WTC11 (cell line): ENCODE measurements at regions not wholly inside any gene's neighbourhood (a gene's known extent, or its start where the extent isn't known, plus 50 kb on each side); places are given as distances from the start of the nearest gene placed in this dataset.

ENCODE experiments used
- ATAC-seq: fragments of 200-7000 bp; cut with Tn5 transposase; 2 replicates; pipeline ENCODE4 v1.10.0; 2021; ENCODE audit warnings: mild to moderate bottlenecking, moderate library complexity
- CTCF ChIA-PET: fragments of 300-600 bp; sonication (Branson Sonifier 250); formaldehyde crosslinking; loops from one replicate; lab custom pipeline; 2021; ENCODE audit warnings: antibody characterized with exemption; lab: Charles Lee
- POLR2A ChIA-PET: fragments of 350-600 bp; sonication (Branson Sonifier 250); formaldehyde crosslinking; loops from one replicate; lab custom pipeline; 2021; ENCODE audit warnings: antibody characterized with exemption; lab: Charles Lee
- DNase-seq: peaks from one replicate; pipeline ENCODE4 v3.0.0; 2021; ENCODE audit warnings: low spot score
- H3K27ac Mint-ChIP-seq: 2 replicates; pipeline ENCODE4 v1.8.0; 2021; ENCODE audit warnings: mixed read lengths
- H3K27me3 Mint-ChIP-seq: 2 replicates; pipeline ENCODE4 v1.8.0; 2021; ENCODE audit warnings: low read depth, mild to moderate bottlenecking, moderate library complexity, mixed read lengths
- H3K36me3 Mint-ChIP-seq: 2 replicates; pipeline ENCODE4 v1.8.0; 2021; ENCODE audit warnings: mixed read lengths
- H3K4me1 Mint-ChIP-seq: 2 replicates; pipeline ENCODE4 v1.8.0; 2022; ENCODE audit warnings: mixed read lengths
- H3K4me3 Mint-ChIP-seq: 2 replicates; pipeline ENCODE4 v1.8.0; 2021; ENCODE audit warnings: mild to moderate bottlenecking, moderate library complexity, mixed read lengths
- H3K9me3 Mint-ChIP-seq: 2 replicates; pipeline ENCODE4 v1.8.0; 2021; ENCODE audit warnings: mixed read lengths
- ARID4B ChIP-seq: sonication (generic); formaldehyde crosslinking; IDR thresholded peaks from 2 replicates; pipeline ENCODE4 v1.8.0; 2023; ENCODE audit warnings: missing genetic modification reagents, mild to moderate bottlenecking, borderline replicate concordance
- ATF1 ChIP-seq: sonication (generic); formaldehyde crosslinking; IDR thresholded peaks from 2 replicates; pipeline ENCODE4 v1.8.1; 2023; ENCODE audit warnings: mild to moderate bottlenecking, moderate library complexity, missing genetic modification reagents
- ATF6 ChIP-seq: sonication (generic); formaldehyde crosslinking; IDR thresholded peaks from 2 replicates; pipeline ENCODE4 v1.8.1; 2023; ENCODE audit warnings: mild to moderate bottlenecking, missing genetic modification reagents
- ESRRA ChIP-seq: sonication (generic); formaldehyde crosslinking; IDR thresholded peaks from 2 replicates; pipeline ENCODE4 v1.8.1; 2022; ENCODE audit warnings: mild to moderate bottlenecking, missing genetic modification reagents, borderline replicate concordance
- NFE2L1 ChIP-seq: sonication (generic); formaldehyde crosslinking; IDR thresholded peaks from 2 replicates; pipeline ENCODE4 v1.8.1; 2023; ENCODE audit warnings: missing genetic modification reagents
- RELA ChIP-seq: sonication (generic); formaldehyde crosslinking; IDR thresholded peaks from 2 replicates; pipeline ENCODE4 v1.8.1; 2022; ENCODE audit warnings: missing genetic modification reagents, mild to moderate bottlenecking, borderline replicate concordance
- STAT6 ChIP-seq: sonication (generic); formaldehyde crosslinking; conservative IDR thresholded peaks from 2 replicates; pipeline ENCODE4 v1.8.1; 2023; ENCODE audit warnings: mild to moderate bottlenecking, low read depth, missing genetic modification reagents, moderate library complexity
- ZNF232 ChIP-seq: sonication (generic); formaldehyde crosslinking; IDR thresholded peaks from 2 replicates; pipeline ENCODE4 v1.8.0; 2022; ENCODE audit warnings: mild to moderate bottlenecking, missing genetic modification reagents
- ZNF425 ChIP-seq: fragments of 250-450 bp; sonication (Bioruptor Pico); conservative IDR thresholded peaks from 2 replicates; pipeline ENCODE4 v1.9.0; 2021; ENCODE audit warnings: mild to moderate bottlenecking
- TF ChIP-seq, protein P1 (sequence below): sonication (generic); formaldehyde crosslinking; conservative IDR thresholded peaks from 2 replicates; pipeline ENCODE4 v1.8.1; 2022; ENCODE audit warnings: mild to moderate bottlenecking, missing genetic modification reagents
- TF ChIP-seq, protein P2 (sequence below): fragments of 250-450 bp; sonication (Bioruptor Pico); IDR thresholded peaks from 2 replicates; pipeline ENCODE4 v1.9.0; 2021; ENCODE audit warnings: mild to moderate bottlenecking, borderline replicate concordance
- TF ChIP-seq, protein P3 (sequence below): sonication (generic); formaldehyde crosslinking; IDR thresholded peaks from 2 replicates; pipeline ENCODE4 v1.8.1; 2022; ENCODE audit warnings: mild to moderate bottlenecking, moderate library complexity, missing genetic modification reagents

DNA sequence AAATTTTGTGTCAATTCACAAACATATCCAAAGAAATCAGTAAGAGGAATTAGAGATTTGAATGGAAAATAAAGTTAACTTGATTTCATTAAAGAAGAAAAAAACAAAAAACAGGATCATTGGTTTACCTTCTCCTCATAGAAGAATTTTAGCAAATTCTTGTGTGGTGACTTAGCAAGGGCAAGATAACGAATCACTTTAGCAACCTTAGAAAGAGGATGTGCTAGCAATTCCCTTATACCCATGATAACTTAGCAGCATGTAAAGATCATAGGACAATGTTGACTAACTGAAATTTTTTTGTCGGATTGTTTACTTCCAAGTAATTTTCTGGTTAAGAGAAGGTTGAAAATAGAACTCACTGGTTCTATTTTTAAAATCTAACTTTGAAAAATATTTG, 609.3 kb downstream of the GBE1 start:
- H3K36me3 Mint-ChIP-seq = no peaks in the 10 kb centered on the region
- CTCF ChIA-PET = no interaction called here
- H3K27me3 Mint-ChIP-seq = no peaks in the 10 kb centered on the region

More for the DNA sequence above, 609.3 kb downstream of the GBE1 start:
- Mint-ChIP-seq H3K4me1 (peaks cover 13% of the 10 kb centered on the region), H3K4me3 (no peak overlapping the region), H3K9me3 (peaks cover 7% of the 10 kb centered on the region; the same call in 1 of the 2 replicates), H3K27ac (no peak overlapping the region)
- ATAC-seq (no peak), DNase-seq (no peak)
- no peak for TF ChIP-seq ZNF232 (CRISPR knock-in tag)
- TF ChIP-seq, protein P1, sequence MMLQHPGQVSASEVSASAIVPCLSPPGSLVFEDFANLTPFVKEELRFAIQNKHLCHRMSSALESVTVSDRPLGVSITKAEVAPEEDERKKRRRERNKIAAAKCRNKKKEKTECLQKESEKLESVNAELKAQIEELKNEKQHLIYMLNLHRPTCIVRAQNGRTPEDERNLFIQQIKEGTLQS (CRISPR knock-in tag) = no peak
- TF ChIP-seq STAT6 (CRISPR knock-in tag) = no peak
- TF ChIP-seq ATF1 = no peak
- no peak for TF ChIP-seq ATF6
- TF ChIP-seq ESRRA = no peak
- TF ChIP-seq NFE2L1 = no peak
- TF ChIP-seq ZNF425 = no peak
- TF ChIP-seq RELA = no peak
- TF ChIP-seq, protein P2, sequence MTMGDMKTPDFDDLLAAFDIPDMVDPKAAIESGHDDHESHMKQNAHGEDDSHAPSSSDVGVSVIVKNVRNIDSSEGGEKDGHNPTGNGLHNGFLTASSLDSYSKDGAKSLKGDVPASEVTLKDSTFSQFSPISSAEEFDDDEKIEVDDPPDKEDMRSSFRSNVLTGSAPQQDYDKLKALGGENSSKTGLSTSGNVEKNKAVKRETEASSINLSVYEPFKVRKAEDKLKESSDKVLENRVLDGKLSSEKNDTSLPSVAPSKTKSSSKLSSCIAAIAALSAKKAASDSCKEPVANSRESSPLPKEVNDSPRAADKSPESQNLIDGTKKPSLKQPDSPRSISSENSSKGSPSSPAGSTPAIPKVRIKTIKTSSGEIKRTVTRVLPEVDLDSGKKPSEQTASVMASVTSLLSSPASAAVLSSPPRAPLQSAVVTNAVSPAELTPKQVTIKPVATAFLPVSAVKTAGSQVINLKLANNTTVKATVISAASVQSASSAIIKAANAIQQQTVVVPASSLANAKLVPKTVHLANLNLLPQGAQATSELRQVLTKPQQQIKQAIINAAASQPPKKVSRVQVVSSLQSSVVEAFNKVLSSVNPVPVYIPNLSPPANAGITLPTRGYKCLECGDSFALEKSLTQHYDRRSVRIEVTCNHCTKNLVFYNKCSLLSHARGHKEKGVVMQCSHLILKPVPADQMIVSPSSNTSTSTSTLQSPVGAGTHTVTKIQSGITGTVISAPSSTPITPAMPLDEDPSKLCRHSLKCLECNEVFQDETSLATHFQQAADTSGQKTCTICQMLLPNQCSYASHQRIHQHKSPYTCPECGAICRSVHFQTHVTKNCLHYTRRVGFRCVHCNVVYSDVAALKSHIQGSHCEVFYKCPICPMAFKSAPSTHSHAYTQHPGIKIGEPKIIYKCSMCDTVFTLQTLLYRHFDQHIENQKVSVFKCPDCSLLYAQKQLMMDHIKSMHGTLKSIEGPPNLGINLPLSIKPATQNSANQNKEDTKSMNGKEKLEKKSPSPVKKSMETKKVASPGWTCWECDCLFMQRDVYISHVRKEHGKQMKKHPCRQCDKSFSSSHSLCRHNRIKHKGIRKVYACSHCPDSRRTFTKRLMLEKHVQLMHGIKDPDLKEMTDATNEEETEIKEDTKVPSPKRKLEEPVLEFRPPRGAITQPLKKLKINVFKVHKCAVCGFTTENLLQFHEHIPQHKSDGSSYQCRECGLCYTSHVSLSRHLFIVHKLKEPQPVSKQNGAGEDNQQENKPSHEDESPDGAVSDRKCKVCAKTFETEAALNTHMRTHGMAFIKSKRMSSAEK = no peak
- no peak for TF ChIP-seq ARID4B (CRISPR knock-in tag)
- TF ChIP-seq, protein P3, sequence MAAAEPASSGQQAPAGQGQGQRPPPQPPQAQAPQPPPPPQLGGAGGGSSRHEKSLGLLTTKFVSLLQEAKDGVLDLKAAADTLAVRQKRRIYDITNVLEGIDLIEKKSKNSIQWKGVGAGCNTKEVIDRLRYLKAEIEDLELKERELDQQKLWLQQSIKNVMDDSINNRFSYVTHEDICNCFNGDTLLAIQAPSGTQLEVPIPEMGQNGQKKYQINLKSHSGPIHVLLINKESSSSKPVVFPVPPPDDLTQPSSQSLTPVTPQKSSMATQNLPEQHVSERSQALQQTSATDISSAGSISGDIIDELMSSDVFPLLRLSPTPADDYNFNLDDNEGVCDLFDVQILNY (CRISPR knock-in tag) = no peak
- POLR2A ChIA-PET = no interaction called here
